Heart left ventricle (tissue), 16 donors: ENCODE measurements at regions not wholly inside any gene's neighbourhood (a gene's known extent, or its start where the extent isn't known, plus 50 kb on each side); places are given as distances from the start of the nearest gene placed in this dataset.

ENCODE experiments used
- ATAC-seq, 4 donors: fragments of 200-7000 bp; cut with Tn5 transposase; one replicate each; pipeline ENCODE4 v1.9.1; 2020 to 2022; ENCODE audit warnings: moderate library complexity in 4 of 4, mild to moderate bottlenecking in 3 of 4, moderate number of reproducible peaks in 1 of 4
- DNase-seq, 5 donors: peaks; one replicate each; pipeline ENCODE4 v3.0.0-alpha.2; 2020
- H3K27ac ChIP-seq, 12 donors: fragments of 200-600 bp; sonication (generic) in 4 of 12; one replicate each; pipeline versions ENCODE4 v1.5.0 to v1.8.0; 2016 to 2022; ENCODE audit warnings: mild to moderate bottlenecking in 2 of 12
- H3K27me3 ChIP-seq, 9 donors: fragments of 200-600 bp; sonication (generic) in 2 of 9; one replicate each; pipeline versions ENCODE4 v1.5.1 to v1.8.0; 2016 to 2022; ENCODE audit warnings: mild to moderate bottlenecking in 3 of 9
- H3K36me3 ChIP-seq, 9 donors: fragments of 200-600 bp; sonication (generic) in 2 of 9; one replicate each; pipeline versions ENCODE4 v1.5.0 to v1.8.0; 2018 to 2022; ENCODE audit warnings: mild to moderate bottlenecking in 2 of 9
- H3K4me1 ChIP-seq, 12 donors: fragments of 200-600 bp; sonication (generic) in 4 of 12; one replicate each; pipeline versions ENCODE4 v1.5.0 to v1.8.0; 2016 to 2022; ENCODE audit warnings: mild to moderate bottlenecking in 3 of 12
- H3K4me3 ChIP-seq, 12 donors: fragments of 200-600 bp; sonication (generic) in 4 of 12; one replicate each; pipeline versions ENCODE4 v1.5.0 to v1.8.0; 2017 to 2022; ENCODE audit warnings: mild to moderate bottlenecking in 9 of 12, moderate library complexity in 4 of 12
- H3K9me3 ChIP-seq, 12 donors: fragments of 200-600 bp; sonication (generic) in 4 of 12; one replicate each; pipeline versions ENCODE4 v1.5.0 to v1.8.0; 2016 to 2022; ENCODE audit warnings: mild to moderate bottlenecking in 1 of 12
- CTCF ChIP-seq, 12 donors: fragments of 200-600 bp; sonication (generic) in 4 of 12; IDR thresholded peaks; one replicate each; pipeline versions ENCODE4 v1.5.0 to v1.8.0; 2018 to 2022; ENCODE audit warnings: antibody characterized with exemption in 12 of 12, mild to moderate bottlenecking in 5 of 12
- POLR2A ChIP-seq, 2 donors: fragments of 450-650 bp; IDR thresholded peaks; one replicate each; pipeline ENCODE4 v1.6.1; 2017; ENCODE audit warnings: antibody characterized with exemption in 2 of 2, mild to moderate bottlenecking in 2 of 2, moderate library complexity in 2 of 2
- WGBS, 4 donors: extraction: QIAGEN DNeasy Blood & Tissue Kit in 2 of 4; methylation state at CpG; one replicate each; pipeline versions ENCODE4 v1.1.5 to v1.1.7; 2013 to 2018; 5-methylcytosine and 5-hydroxymethylcytosine counted together
- intact Hi-C, 10 donors: fragments of 100-400 bp; cut with DNase I; formaldehyde crosslinking; loops; one replicate each; pipeline versions ENCODE4 v1.11.1 to v1.14.2; 2022
- donor health status: ischemic (EF 13 %, LVEDD 7.1; RV severe dilation, severe dysfunction).
- donor health status: healthy with polysubstance abuse.
- donor health status: DM: no; HTN: yes; CAD: no.
- donor health status: DM: no; HTN: no; CAD: no.
- donor health status: ischemic (EF 25% LVEDD 6.9; RV normal size, moderate dysfunction).
- donor health status: ischemic (EF 25% LVEDD 5.7; RV mildly dilated, moderate dysfunction).
- donor health status: healthy.
- donor health status: DM: yes; HTN: yes; CAD: no.
- donor health status: ischemic (EF 35%, LVEDD 5.7; RV mildly dilated, moderate dysfunction).
- donor health status: nonischemic (EF 11% LVEDD 7.7; RV severe dilation, severe dysfunction).
- donor health status: DM: yes; HTN: yes; CAD: no.
- donor health status: PGD.
- donor health status: ischemic (EF 29% LVEDD 5.4; RV normal size, mild dysfunction).
- donor health status: nonischemic (EF 23%, LVEDD 6.1; RV moderate dilation, normal function).

- TF ChIP-seq POLR2A (IDR thresholded peaks at IDR 0.05) = no peak
- TF ChIP-seq CTCF (IDR thresholded peaks at IDR 0.05) = no peak
- Histone ChIP-seq H3K4me1 (no peaks in the 10 kb centered on the region), H3K27me3 (no peaks in the 10 kb centered on the region), H3K36me3 (no peaks in the 10 kb centered on the region), H3K9me3 (no peaks in the 10 kb centered on the region), H3K4me3 (no peak overlapping the region), H3K27ac (no peak overlapping the region)
- DNase-seq (no peak), ATAC-seq (no peak)
- 85 to 86% (median 86%) methylated on average over 2 of the region's 2 CpGs for WGBS, 4 donors
- intact Hi-C loops = no loop called here
These were observed 2542.7 kb downstream of the PCDH7 start for GRCh38 chr4:33262824-33263223.

GRCh38 chr4:33268776-33269175, 2548.6 kb downstream of the PCDH7 start:
- Histone ChIP-seq H3K27me3 (no peaks in the 10 kb centered on the region), H3K36me3 (no peaks in the 10 kb centered on the region), H3K4me1 (no peaks in the 10 kb centered on the region), H3K4me3 (no peak overlapping the region), H3K27ac (no peak overlapping the region), H3K9me3 (no peaks in the 10 kb centered on the region)
- ATAC-seq = no peak
- whole genome bisulfite sequencing, 4 donors = 76 to 87% (median 83%) methylated on average over 5 of the region's 5 CpGs
- no peak for DNase-seq
- intact Hi-C loops = no loop called here
- TF ChIP-seq POLR2A (IDR thresholded peaks at IDR 0.05) (no peak), CTCF (IDR thresholded peaks at IDR 0.05) (no peak)

GRCh38 chr4:33270403-33270802, 2550.2 kb downstream of the PCDH7 start:
- no peak for DNase-seq
- Histone ChIP-seq H3K4me1 (no peaks in the 10 kb centered on the region), H3K36me3 (no peaks in the 10 kb centered on the region), H3K9me3 (no peaks in the 10 kb centered on the region), H3K27ac (no peak overlapping the region), H3K4me3 (no peak overlapping the region), H3K27me3 (no peaks in the 10 kb centered on the region)
- intact Hi-C loops = no loop called here
- WGBS, 4 donors = 70 to 75% (median 71%) methylated on average over 1 of the region's 1 CpG
- TF ChIP-seq POLR2A (IDR thresholded peaks at IDR 0.05) = no peak
- no peak for TF ChIP-seq CTCF (IDR thresholded peaks at IDR 0.05)
- no peak for ATAC-seq

- TF ChIP-seq POLR2A (IDR thresholded peaks at IDR 0.05) (no peak), CTCF (IDR thresholded peaks at IDR 0.05) (no peak)
- no peaks in the 10 kb centered on the region for H3K4me1 ChIP-seq
- H3K9me3 ChIP-seq = no peaks in the 10 kb centered on the region
- no peak overlapping the region for H3K27ac ChIP-seq
- H3K4me3 ChIP-seq = no peak overlapping the region
- no peak for ATAC-seq
- H3K27me3 ChIP-seq = no peaks in the 10 kb centered on the region
- H3K36me3 ChIP-seq = no peaks in the 10 kb centered on the region
- intact Hi-C loops = no loop called here
- 82 to 92% (median 86%) methylated on average over 1 of the region's 1 CpG for WGBS, 4 donors
- DNase-seq = no peak
These were observed 2552.6 kb downstream of the PCDH7 start for GRCh38 chr4:33272722-33273121.
